ENCODE measurements at regions not wholly inside any gene's neighbourhood (a gene's known extent, or its start where the extent isn't known, plus 50 kb on each side); places are given as distances from the start of the nearest gene placed in this dataset.

DNA sequence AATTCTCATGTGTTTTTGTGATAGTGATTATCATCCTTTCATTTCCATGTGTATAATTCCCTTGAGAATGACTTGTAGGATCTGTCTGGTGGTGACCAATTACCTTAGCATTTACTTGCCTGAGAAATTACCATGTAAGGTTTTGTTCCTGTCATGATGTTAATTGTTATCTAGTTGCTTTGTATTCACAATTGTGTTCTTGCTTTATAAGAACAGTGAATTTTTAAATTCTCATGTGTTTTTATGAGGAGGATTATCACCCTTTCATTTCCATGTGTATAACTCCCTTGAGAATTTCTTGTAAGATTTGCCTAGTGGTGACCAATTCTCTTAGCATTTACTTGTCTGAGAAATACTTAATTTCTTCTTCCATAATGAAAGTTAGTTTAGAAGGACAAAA lies 758.2 kb upstream of the NDST4 start:
- DNase-seq: no peak

DNA sequence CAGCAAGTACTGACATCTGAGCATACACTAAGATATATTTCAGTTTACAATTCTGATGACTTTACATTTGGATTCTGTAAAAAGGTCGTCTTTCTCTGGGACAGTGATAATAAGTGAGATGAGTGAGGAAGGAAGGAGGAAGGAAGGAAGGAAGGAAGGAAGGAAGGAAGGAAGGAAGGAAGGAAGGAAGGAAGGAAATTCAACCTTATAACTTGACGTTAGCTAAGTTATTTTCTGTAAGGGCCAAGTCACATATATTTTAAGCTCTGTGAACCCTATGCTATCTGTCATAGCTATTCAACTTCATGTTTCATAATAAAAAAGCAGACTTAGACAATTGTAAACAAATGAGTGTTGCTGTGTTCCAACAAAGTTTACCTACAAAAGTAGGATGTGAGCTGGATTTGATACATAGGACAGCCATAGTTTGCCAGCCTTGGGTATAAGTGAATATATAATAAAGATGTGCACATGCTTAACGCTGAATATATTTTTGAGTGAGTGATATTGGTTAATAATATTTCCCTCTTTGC lies 753.0 kb upstream of the NDST4 start:
- no peak for DNase-seq

GRCh38 chr4:115865736-115866135 lies 752.3 kb upstream of the NDST4 start:
- no peak for DNase-seq

- no peak for DNase-seq
Measured at GRCh38 chr4:115852767-115853091, 739.3 kb upstream of the NDST4 start.

DNA sequence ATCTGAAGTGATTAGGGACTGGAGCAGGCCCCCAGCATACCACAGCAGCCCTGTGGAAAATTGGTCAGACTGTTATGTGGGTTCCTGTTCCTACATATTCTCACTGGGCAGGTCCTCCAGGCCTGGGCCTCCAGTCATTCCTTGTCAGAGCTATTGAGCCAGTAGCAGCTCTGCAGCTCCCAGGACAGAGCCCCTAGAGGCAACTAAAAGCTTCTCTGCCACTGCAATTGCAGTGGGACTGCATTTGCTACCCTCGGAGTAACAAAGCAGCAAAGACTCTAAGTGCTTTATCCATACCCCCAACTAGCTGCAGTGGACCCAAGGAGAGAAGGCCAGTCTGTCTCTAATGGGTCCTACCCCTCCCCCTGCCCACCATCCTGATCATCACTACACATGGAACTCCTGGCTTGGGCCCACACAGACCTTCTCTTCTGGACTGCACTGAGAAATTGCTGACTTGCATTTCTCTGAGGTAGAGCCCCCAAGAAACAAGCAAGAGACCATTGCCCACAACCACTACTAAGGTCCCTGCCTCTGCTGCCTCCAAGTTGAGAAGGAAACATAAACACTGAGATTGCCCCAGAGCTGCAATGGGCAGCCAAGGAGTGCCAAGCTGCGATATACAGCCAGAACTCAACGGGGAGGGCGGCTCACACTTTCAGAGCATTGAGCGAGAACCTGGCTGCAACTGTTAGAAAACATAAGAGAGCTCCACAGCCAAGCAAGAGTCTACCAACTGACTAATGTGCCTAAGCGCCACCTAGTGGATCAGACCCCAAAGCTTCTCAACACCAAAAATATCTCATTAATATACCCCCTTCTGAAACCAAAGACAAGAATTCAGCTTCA lies 738.7 kb upstream of the NDST4 start:
- DNase-seq: no peak

DNA sequence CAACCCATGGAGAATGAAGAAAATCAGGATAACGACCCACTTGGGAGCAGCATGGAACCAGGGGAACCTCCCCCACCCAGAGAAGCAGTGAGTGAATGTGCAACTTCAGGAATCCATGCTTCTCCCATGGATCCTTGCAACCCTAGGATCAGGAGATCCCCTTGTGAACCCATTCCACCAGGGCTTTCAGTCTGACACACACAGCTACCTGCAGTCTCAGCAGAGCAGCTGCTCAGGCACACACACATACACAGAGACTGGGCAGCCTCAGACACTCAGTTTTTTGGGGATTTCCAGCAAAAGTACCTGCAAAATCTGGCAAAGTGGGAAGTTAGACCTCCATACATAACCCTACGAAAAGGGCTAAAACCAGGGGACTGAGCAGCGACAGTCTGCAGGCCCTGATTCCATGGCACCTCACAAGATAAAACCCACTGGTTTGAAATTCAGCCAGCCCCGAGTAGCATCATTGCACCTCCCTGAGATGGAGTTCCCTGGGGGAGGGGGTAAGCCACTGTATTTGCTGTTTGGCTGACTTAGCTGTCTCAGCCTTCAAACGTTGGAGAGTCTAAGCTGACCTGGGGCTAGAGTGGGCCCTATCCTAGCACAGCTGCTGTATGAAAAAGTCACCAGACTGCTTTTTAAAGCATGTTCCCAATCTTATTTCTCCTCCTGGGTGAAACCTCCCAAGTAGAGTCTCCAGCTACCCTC lies 737.5 kb upstream of the NDST4 start:
- DNase-seq: no peak

- DNase-seq: no peak
Measured at GRCh38 chr4:115844180-115844579, 730.8 kb upstream of the NDST4 start.

GRCh38 chr4:115841871-115842270 lies 728.5 kb upstream of the NDST4 start:
- no peak for DNase-seq

GRCh38 chr4:115834441-115834840 lies 721.0 kb upstream of the NDST4 start:
- DNase-seq: no peak

DNA sequence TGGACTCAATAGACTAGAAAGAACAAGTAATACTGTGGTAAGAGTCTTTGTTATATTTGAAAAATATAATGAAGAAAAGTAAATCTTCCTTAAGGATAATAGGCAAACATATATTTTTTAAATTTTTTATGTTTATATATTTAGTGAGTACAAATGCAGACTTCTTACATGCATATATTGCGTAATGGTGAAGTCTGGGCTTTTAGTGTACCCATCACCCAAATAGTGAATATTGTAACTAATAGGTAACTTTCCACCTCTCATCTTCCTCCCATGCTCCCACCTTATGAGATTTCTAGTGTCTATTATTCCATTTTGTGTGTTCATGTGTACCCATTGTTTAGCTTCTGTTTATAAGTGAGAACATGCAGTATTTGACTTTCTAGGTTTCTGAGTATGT lies 711.2 kb upstream of the NDST4 start:
- DNase-seq: no peak

- DNase-seq: no peak
Measured at GRCh38 chr4:115803825-115804224, 690.4 kb upstream of the NDST4 start.

DNA sequence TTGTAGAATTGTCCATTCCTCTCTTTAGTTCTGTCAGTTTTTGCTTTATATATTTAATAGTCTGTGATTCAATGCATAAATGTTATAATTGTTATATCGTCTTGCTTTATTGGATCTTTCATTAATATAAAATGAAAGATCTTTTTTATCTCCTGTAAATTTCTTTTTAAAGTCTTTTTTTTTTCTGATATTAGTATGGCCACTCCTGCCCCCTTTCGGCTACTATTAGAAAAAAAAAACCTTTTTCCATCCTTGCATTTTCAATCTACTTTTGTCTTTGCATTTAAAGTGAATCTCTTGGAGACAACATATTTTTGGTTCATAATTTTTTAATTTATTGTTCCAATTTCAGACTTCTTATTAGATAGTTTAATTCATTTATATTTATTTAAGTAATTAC lies 677.4 kb upstream of the NDST4 start:
- DNase-seq: no peak

DNA sequence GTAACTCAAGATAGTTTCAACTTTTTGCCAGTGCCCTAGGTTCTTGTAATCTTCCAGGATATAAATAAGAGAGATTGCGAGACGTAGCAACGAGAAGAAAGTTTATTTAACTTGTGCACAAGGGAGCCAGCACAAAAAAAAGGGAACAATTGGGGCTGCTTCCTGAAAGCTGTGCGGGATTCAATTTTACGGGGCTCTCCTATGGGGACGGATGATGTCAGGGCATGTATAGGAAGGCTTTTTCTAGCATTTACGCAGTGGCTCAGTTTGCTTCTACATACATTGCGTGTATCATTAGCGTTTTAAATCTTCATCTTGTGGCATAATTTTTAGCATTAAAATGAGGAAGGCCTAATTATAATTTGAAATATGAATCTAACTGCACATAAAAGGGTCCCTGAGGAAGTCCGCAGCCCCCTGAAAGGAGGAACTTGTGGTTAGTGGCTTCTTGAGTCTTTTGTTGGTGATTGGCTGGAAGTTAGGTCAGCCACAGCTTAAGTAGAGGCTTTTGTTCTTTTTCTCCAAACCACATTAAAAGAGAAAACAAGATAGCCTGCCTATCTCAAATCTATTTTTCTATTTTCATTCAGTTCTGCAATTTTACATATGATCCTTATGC lies 668.2 kb upstream of the NDST4 start:
- DNase-seq: no peak

GRCh38 chr4:115780835-115781234 lies 667.4 kb upstream of the NDST4 start:
- DNase-seq: no peak

GRCh38 chr4:115780268-115780667 lies 666.8 kb upstream of the NDST4 start:
- no peak for DNase-seq

GRCh38 chr4:115770046-115770543 lies 656.7 kb upstream of the NDST4 start:
- no peak for DNase-seq

DNA sequence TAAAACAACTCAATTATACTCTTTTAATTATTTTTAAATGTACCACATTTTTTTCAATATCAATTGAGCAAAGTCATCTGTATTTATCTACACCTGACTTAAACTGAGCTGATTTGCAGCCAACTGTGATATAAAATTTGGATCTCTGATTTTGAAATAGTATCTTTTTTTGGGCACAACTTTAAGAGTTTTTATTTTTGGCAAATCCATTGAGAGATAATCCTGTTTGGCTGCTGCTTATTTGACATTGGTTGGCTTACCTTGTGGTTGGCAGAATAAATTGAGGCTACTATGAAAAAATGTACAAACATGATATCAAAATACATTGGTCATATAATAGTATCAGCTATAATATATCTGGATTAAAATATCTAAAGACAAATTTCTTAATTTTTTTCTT lies 656.0 kb upstream of the NDST4 start:
- no peak for DNase-seq

DNA sequence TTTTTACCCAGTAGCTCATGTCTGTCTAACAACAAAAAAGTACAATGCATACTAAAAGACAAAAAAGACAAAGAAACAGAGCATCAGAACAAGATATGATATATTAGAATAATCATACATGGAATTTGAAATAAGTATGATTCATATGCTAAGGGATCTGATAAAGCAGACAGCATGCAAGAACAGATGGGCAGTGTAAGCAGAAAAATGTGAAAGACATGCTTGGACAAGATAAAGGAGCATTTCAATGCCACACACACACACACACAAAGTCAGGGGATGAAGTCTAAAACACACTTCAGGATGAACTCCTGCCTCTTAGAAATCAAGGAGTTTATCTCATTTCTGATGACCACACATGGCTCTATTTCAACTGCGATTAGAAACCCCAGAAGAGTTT lies 649.6 kb upstream of the NDST4 start:
- DNase-seq: no peak

DNA sequence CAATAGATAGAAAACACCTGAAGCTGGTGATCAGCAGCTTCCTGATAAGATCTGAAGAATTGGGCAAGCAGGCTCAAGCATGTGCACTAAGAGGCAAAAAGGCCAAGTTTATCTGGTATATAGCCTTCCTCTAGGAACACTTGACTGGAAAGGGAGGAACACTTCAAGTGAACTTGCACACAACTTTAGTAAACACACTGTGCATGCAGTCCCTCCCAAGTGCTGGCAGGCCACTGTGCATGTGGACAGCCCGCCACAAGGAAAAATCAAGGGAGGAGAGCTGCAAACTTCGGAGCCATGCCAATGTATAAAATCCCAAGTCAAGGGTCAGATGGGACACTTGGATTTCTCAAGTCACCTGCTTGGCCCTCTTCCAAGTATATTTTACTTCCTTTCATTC lies 645.8 kb upstream of the NDST4 start:
- no peak for DNase-seq

GRCh38 chr4:115749404-115749803 lies 636.0 kb upstream of the NDST4 start:
- no peak for DNase-seq

- no peak for DNase-seq
Measured at GRCh38 chr4:115740806-115741205, 627.4 kb upstream of the NDST4 start.

DNA sequence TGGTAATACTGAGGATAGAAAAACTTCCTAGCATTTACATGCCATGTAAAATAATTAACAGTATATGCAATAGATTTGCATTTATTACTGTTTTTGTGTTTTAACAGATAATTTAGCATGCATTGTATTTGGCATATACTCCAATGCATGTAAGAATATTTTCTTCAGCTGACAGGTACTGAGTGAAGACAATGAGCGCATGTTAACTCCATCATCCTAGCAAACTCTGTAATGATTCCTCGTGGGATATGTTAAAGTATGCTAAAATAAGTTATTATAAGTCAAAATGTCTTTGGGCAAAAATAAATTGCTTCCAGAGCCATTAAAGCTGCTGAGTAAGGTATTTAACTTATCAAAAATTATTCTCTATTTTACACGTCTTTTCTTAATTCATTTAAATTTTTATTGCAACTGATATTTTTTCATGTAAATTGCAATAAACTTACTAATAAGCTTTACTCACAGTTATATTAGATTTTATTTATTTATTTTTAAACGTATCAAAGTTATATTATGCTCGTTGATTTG lies 616.4 kb upstream of the NDST4 start:
- no peak for DNase-seq

- no peak for DNase-seq
Measured at GRCh38 chr4:115723621-115724020, 610.2 kb upstream of the NDST4 start.

- no peak for DNase-seq
Measured at GRCh38 chr4:115720611-115721010, 607.2 kb upstream of the NDST4 start.

All from NCI-H1105 (cell line).